Gastroesophageal sphincter (tissue), 4 donors: ENCODE measurements at regions not wholly inside any gene's neighbourhood (a gene's known extent, or its start where the extent isn't known, plus 50 kb on each side); places are given as distances from the start of the nearest gene placed in this dataset.

Experiments used
- ATAC-seq: fragments of 150-250 bp; one replicate; pipeline ENCODE4 v1.9.1; 2016; ENCODE audit warnings: mild to moderate bottlenecking, moderate library complexity
- H3K27ac ChIP-seq, 4 donors: fragments of 200-600 bp; sonication (generic) in 3 of 4; 1 replicate in 3 of 4; 2 replicates in 1 of 4; pipeline ENCODE4 v1.5.1; 2016 to 2019
- H3K27me3 ChIP-seq: fragments of 200-600 bp; sonication (generic); one replicate; pipeline ENCODE4 v1.5.1; 2019
- H3K36me3 ChIP-seq, 2 donors: fragments of 200-600 bp; sonication (generic); one replicate each; pipeline ENCODE4 v1.5.1; 2019; ENCODE audit warnings: control low read depth in 1 of 2
- H3K4me1 ChIP-seq, 3 donors: fragments of 200-600 bp; sonication (generic); 1 replicate in 2 of 3; 2 replicates in 1 of 3; pipeline ENCODE4 v1.5.1; 2016 to 2019; ENCODE audit warnings: control low read depth in 2 of 3
- H3K4me3 ChIP-seq, 2 donors: fragments of 200-600 bp; sonication (generic); one replicate each; pipeline ENCODE4 v1.5.1; 2019; ENCODE audit warnings: mild to moderate bottlenecking in 1 of 2, moderate library complexity in 1 of 2
- H3K9me3 ChIP-seq, 3 donors: fragments of 200-600 bp; sonication (generic); one replicate each; pipeline ENCODE4 v1.5.1; 2017 to 2019; ENCODE audit warnings: control low read depth in 2 of 3
- CTCF ChIP-seq, 4 experiments: fragments of 200-600 bp in 2 of 4; fragments of 450-650 bp in 2 of 4; sonication (generic) in 1 of 4; IDR thresholded peaks; one replicate each; pipeline ENCODE4 v1.5.1; 2017 to 2019; ENCODE audit warnings: antibody characterized with exemption in 4 of 4, mild to moderate bottlenecking in 2 of 4, moderate library complexity in 2 of 4
- EP300 ChIP-seq: sonication (generic); formaldehyde crosslinking; IDR thresholded peaks from one replicate; pipeline ENCODE4 v1.6.1; 2017; ENCODE audit warnings: antibody characterized with exemption, mild to moderate bottlenecking
- POLR2A ChIP-seq, 2 donors: fragments of 450-650 bp; IDR thresholded peaks; one replicate each; pipeline ENCODE4 v1.6.1; 2017; ENCODE audit warnings: antibody characterized with exemption in 2 of 2, mild to moderate bottlenecking in 2 of 2, moderate library complexity in 1 of 2
- POLR2AphosphoS5 ChIP-seq: sonication (generic); formaldehyde crosslinking; IDR thresholded peaks from one replicate; pipeline ENCODE4 v1.6.1; 2017; ENCODE audit warnings: antibody characterized with exemption
- WGBS, 2 donors: methylation state at CpG; one replicate each; pipeline ENCODE4 v1.1.5; 2018; ENCODE audit warnings: low coverage in 1 of 2; 5-methylcytosine and 5-hydroxymethylcytosine counted together

GRCh38 chr10:123537188-123537961 is 128.8 kb upstream of the GPR26 start:
- ATAC-seq: no peak

GRCh38 chr10:123538401-123539320 is 127.5 kb upstream of the GPR26 start:
- H3K4me3 ChIP-seq: no peak overlapping the region
- TF ChIP-seq CTCF (IDR thresholded peaks at IDR 0.05) (no peak), POLR2A (IDR thresholded peaks at IDR 0.05) (no peak), EP300 (no peak), POLR2AphosphoS5 (no peak)
- H3K27ac ChIP-seq: no peak overlapping the region
- no peaks in the 10 kb centered on the region for H3K36me3 ChIP-seq
- peaks cover 0 to 4% (median 0%) of the 10 kb centered on the region in 3 donors for H3K9me3 ChIP-seq
- H3K27me3 ChIP-seq: peaks cover 37% of the 10 kb centered on the region
- no peak for ATAC-seq
- no peaks in the 10 kb centered on the region for H3K4me1 ChIP-seq
- WGBS, 2 donors: 47 to 49% methylated on average over 3 to 12 of the region's 12 CpGs

More at GRCh38 chr10:123537188-123537961, 128.8 kb upstream of the GPR26 start:
- Histone ChIP-seq H3K36me3 (no peaks in the 10 kb centered on the region), H3K27ac (no peak overlapping the region), H3K4me3 (no peak overlapping the region), H3K4me1 (no peaks in the 10 kb centered on the region), H3K9me3 (peaks cover 0 to 1% (median 0%) of the 10 kb centered on the region in 3 donors), H3K27me3 (peaks cover 34% of the 10 kb centered on the region)
- 48 to 69% methylated on average over 4 to 6 of the region's 6 CpGs for WGBS, 2 donors
- TF ChIP-seq EP300: no peak
- TF ChIP-seq POLR2AphosphoS5: no peak
- no peak for TF ChIP-seq CTCF (IDR thresholded peaks at IDR 0.05)
- no peak for TF ChIP-seq POLR2A (IDR thresholded peaks at IDR 0.05)

GRCh38 chr10:123544986-123545385 is 121.2 kb upstream of the GPR26 start:
- no peak for ATAC-seq
- Histone ChIP-seq H3K27me3 (peaks cover 34% of the 10 kb centered on the region), H3K4me3 (no peak overlapping the region), H3K4me1 (no peaks in the 10 kb centered on the region), H3K36me3 (no peaks in the 10 kb centered on the region), H3K9me3 (peaks cover 0 to 18% (median 0%) of the 10 kb centered on the region in 3 donors), H3K27ac (no peak overlapping the region)
- no peak for TF ChIP-seq POLR2AphosphoS5
- no peak for TF ChIP-seq POLR2A (IDR thresholded peaks at IDR 0.05)
- TF ChIP-seq EP300: no peak
- TF ChIP-seq CTCF (IDR thresholded peaks at IDR 0.05): no peak
- 77 to 83% methylated on average over 3 of the region's 3 CpGs for WGBS, 2 donors

- Histone ChIP-seq H3K27ac (no peak overlapping the region), H3K4me3 (no peak overlapping the region), H3K4me1 (no peaks in the 10 kb centered on the region), H3K36me3 (no peaks in the 10 kb centered on the region), H3K27me3 (peaks cover 56% of the 10 kb centered on the region), H3K9me3 (peaks cover 0 to 13% (median 0%) of the 10 kb centered on the region in 3 donors)
- ATAC-seq: no peak
- 95% methylated on average over 2 of the region's 2 CpGs; no CpG with 5 or more reads in 1 of the 2 donors for WGBS, 2 donors
- TF ChIP-seq EP300: no peak
- TF ChIP-seq POLR2AphosphoS5: no peak
- TF ChIP-seq CTCF (IDR thresholded peaks at IDR 0.05): no peak
- TF ChIP-seq POLR2A (IDR thresholded peaks at IDR 0.05): no peak
These were observed 117.4 kb upstream of the GPR26 start for GRCh38 chr10:123548770-123549169.
